Neural progenitor cell (in vitro differentiated cells): ENCODE measurements at regions not wholly inside any gene's neighbourhood (a gene's known extent, or its start where the extent isn't known, plus 50 kb on each side); places are given as distances from the start of the nearest gene placed in this dataset.

ENCODE experiments used
- EZH2 ChIP-seq: fragments of 200-600 bp; sonication (generic); IDR thresholded peaks from 2 replicates; pipeline ENCODE4 v1.6.1; 2017; ENCODE audit warnings: antibody characterized with exemption, mild to moderate bottlenecking, moderate library complexity
- TF ChIP-seq, protein P1 (sequence below): fragments of 200-600 bp; sonication (generic); IDR thresholded peaks from 2 replicates; pipeline ENCODE4 v1.5.1; 2017; ENCODE audit warnings: antibody characterized with exemption, mild to moderate bottlenecking

DNA sequence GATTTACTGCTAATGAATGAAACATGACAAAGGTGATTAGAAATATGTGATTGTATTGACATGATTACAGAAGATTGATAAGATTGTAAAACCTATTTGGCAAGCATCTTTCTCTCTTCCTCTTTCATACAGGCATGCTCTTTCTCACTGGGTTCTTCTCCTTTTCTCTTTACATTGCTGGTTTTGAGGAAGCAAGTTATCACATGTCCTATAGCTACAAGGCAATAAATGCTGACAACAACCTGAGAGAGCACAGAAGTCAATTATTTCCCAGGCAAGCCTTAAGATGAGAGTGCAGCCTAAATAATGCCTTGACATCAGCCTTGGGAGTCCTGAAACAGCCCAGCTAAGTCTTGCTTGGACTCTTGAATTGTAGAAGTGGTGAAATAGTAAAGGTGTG lies 875.0 kb downstream of the SLITRK1 start:
- TF ChIP-seq EZH2, result no peak
- TF ChIP-seq, protein P1, sequence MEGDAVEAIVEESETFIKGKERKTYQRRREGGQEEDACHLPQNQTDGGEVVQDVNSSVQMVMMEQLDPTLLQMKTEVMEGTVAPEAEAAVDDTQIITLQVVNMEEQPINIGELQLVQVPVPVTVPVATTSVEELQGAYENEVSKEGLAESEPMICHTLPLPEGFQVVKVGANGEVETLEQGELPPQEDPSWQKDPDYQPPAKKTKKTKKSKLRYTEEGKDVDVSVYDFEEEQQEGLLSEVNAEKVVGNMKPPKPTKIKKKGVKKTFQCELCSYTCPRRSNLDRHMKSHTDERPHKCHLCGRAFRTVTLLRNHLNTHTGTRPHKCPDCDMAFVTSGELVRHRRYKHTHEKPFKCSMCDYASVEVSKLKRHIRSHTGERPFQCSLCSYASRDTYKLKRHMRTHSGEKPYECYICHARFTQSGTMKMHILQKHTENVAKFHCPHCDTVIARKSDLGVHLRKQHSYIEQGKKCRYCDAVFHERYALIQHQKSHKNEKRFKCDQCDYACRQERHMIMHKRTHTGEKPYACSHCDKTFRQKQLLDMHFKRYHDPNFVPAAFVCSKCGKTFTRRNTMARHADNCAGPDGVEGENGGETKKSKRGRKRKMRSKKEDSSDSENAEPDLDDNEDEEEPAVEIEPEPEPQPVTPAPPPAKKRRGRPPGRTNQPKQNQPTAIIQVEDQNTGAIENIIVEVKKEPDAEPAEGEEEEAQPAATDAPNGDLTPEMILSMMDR, result no peak
